Ovary (tissue), 7 donors: ENCODE measurements at regions not wholly inside any gene's neighbourhood (a gene's known extent, or its start where the extent isn't known, plus 50 kb on each side); places are given as distances from the start of the nearest gene placed in this dataset.
"Not testable (repeated sequence)": the region's sequence is repeated elsewhere in the genome, so short reads cannot be mapped to it uniquely, and the experiment has no call there.

Experiments used
- DNase-seq, 5 donors: peaks; one replicate each; pipeline ENCODE4 v3.0.0-alpha.2; 2019 to 2020
- H3K27ac ChIP-seq, 2 donors: fragments of 200-600 bp; one replicate each; pipeline versions ENCODE4 v1.5.1 to v1.8.0; 2019 to 2022
- H3K27me3 ChIP-seq: fragments of 200-600 bp; one replicate; pipeline ENCODE4 v1.8.0; 2022
- H3K36me3 ChIP-seq: fragments of 200-600 bp; sonication (generic); one replicate; pipeline ENCODE4 v1.5.1; 2019
- H3K4me1 ChIP-seq: one replicate; pipeline ENCODE4 v1.8.1; 2013; ENCODE audit warnings: mild to moderate bottlenecking, moderate library complexity; ENCODE audit not compliant: insufficient read depth
- H3K4me3 ChIP-seq: fragments of 200-600 bp; sonication (generic); one replicate; pipeline ENCODE4 v1.5.1; 2017
- H3K9me3 ChIP-seq, 2 donors: fragments of 200-600 bp in 1 of 2; sonication (generic) in 1 of 2; one replicate each; pipeline versions ENCODE4 v1.5.1 to v1.8.1; 2013 to 2019; ENCODE audit warnings: mild to moderate bottlenecking in 1 of 2, moderate library complexity in 1 of 2
- CTCF ChIP-seq, 3 donors: fragments of 450-650 bp in 2 of 3; fragments of 200-600 bp in 1 of 3; IDR thresholded peaks; one replicate each; pipeline versions ENCODE4 v1.5.1 to v1.8.0; 2016 to 2022; ENCODE audit warnings: antibody characterized with exemption in 3 of 3, mild to moderate bottlenecking in 1 of 3
- EP300 ChIP-seq: sonication (generic); formaldehyde crosslinking; IDR thresholded peaks from one replicate; pipeline ENCODE4 v1.6.1; 2017; ENCODE audit warnings: antibody characterized with exemption
- POLR2A ChIP-seq: fragments of 450-650 bp; IDR thresholded peaks from one replicate; pipeline ENCODE4 v1.6.1; 2017; ENCODE audit warnings: antibody characterized with exemption, mild to moderate bottlenecking, moderate library complexity
- WGBS, 3 donors: extraction: QIAGEN DNeasy Blood & Tissue Kit in 1 of 3; methylation state at CpG; one replicate each; pipeline versions ENCODE4 v1.1.5 to v1.1.7; 2013 to 2017; 5-methylcytosine and 5-hydroxymethylcytosine counted together
- intact Hi-C, 4 donors: fragments of 100-400 bp; cut with DNase I; formaldehyde crosslinking; loops; one replicate each; pipeline versions ENCODE4 v1.11.0 to v1.15.1; 2022 to 2023
- donor health status: DM: no; HTN: no; CAD: no; lungs with moderate emphysema.
- donor health status: DM: no; HTN: no; CAD: no.
- donor health status: Bipolar disorder and iron deficiency.
- donor health status: DM: no; HTN: no; CAD: no.
- donor health status: DM: yes; HTN: yes; CAD: no.

- no peaks in the 10 kb centered on the region for H3K9me3 ChIP-seq
- no peaks in the 10 kb centered on the region for H3K27me3 ChIP-seq
- no peak overlapping the region for H3K4me3 ChIP-seq
- WGBS, 3 donors = 60 to 83% (median 76%) methylated on average over 3 of the region's 3 CpGs
- H3K27ac ChIP-seq = no peak overlapping the region
- no peak for DNase-seq
- H3K36me3 ChIP-seq = no peaks in the 10 kb centered on the region
- TF ChIP-seq CTCF (IDR thresholded peaks at IDR 0.05) (no peak), EP300 (no peak), POLR2A (no peak)
- intact Hi-C loops = no loop called here
- H3K4me1 ChIP-seq = no peaks in the 10 kb centered on the region
These were observed 207.6 kb downstream of the UNC5CL start for GRCh38 chr6:40831381-40831780.

- Histone ChIP-seq H3K27ac (no peak overlapping the region), H3K36me3 (no peaks in the 10 kb centered on the region), H3K27me3 (no peaks in the 10 kb centered on the region), H3K9me3 (no peaks in the 10 kb centered on the region), H3K4me1 (peaks cover 1% of the 10 kb centered on the region), H3K4me3 (no peak overlapping the region)
- no peak for TF ChIP-seq POLR2A
- no peak for TF ChIP-seq CTCF (IDR thresholded peaks at IDR 0.05)
- no peak for TF ChIP-seq EP300
- intact Hi-C loops = no loop called here
- no peak for DNase-seq
- WGBS, 3 donors = 13 to 27% (median 20%) methylated on average over 2 of the region's 2 CpGs
These were observed 213.9 kb downstream of the UNC5CL start for GRCh38 chr6:40825102-40825501.

- peak in 2 of 5 donors; percentile 29 to 47 for DNase-seq
- H3K27me3 ChIP-seq, H3K9me3 ChIP-seq, H3K4me3 ChIP-seq, H3K36me3 ChIP-seq, H3K4me1 ChIP-seq, intact Hi-C loops, H3K27ac ChIP-seq: not testable (repeated sequence)
- 46 to 51% (median 47%) methylated on average over 12 of the region's 12 CpGs for WGBS, 3 donors
These were observed 214.8 kb downstream of the UNC5CL start for GRCh38 chr6:40823917-40824891.

GRCh38 chr6:40822619-40823018, 216.4 kb downstream of the UNC5CL start:
- H3K4me1 ChIP-seq = peaks cover 1% of the 10 kb centered on the region
- TF ChIP-seq POLR2A (no peak), EP300 (no peak), CTCF (IDR thresholded peaks at IDR 0.05) (no peak)
- DNase-seq = no peak
- no peak overlapping the region for H3K27ac ChIP-seq
- WGBS, 3 donors = 63 to 65% (median 65%) methylated on average over 4 of the region's 4 CpGs
- no peak overlapping the region for H3K4me3 ChIP-seq
- intact Hi-C loops = no loop called here
- H3K27me3 ChIP-seq = no peaks in the 10 kb centered on the region
- H3K36me3 ChIP-seq = no peaks in the 10 kb centered on the region
- H3K9me3 ChIP-seq = no peaks in the 10 kb centered on the region

- no peak for DNase-seq
- intact Hi-C loops = no loop called here
These were observed 219.7 kb downstream of the UNC5CL start for GRCh38 chr6:40819182-40819834.

More at GRCh38 chr6:40819182-40819834, 219.7 kb downstream of the UNC5CL start:
- H3K4me3 ChIP-seq = no peak overlapping the region
- 82 to 86% (median 84%) methylated on average over 9 of the region's 9 CpGs for whole genome bisulfite sequencing, 3 donors
- H3K36me3 ChIP-seq = no peaks in the 10 kb centered on the region
- H3K4me1 ChIP-seq = no peaks in the 10 kb centered on the region
- no peaks in the 10 kb centered on the region for H3K9me3 ChIP-seq
- no peak for TF ChIP-seq CTCF (IDR thresholded peaks at IDR 0.05)
- TF ChIP-seq POLR2A = no peak
- TF ChIP-seq EP300 = no peak
- no peaks in the 10 kb centered on the region for H3K27me3 ChIP-seq
- H3K27ac ChIP-seq = no peak overlapping the region
